Activated naive CD8-positive, alpha-beta T cell (primary cell): ENCODE measurements at regions not wholly inside any gene's neighbourhood (a gene's known extent, or its start where the extent isn't known, plus 50 kb on each side); places are given as distances from the start of the nearest gene placed in this dataset.
"Not testable (repeated sequence)": the region's sequence is repeated elsewhere in the genome, so short reads cannot be mapped to it uniquely, and the experiment has no call there.

Experiments used
- H3K27ac Mint-ChIP-seq: one replicate; pipeline ENCODE4 v1.8.0; 2021; ENCODE audit warnings: mixed read lengths
- H3K27me3 Mint-ChIP-seq: one replicate; pipeline ENCODE4 v1.8.0; 2021; ENCODE audit warnings: mixed read lengths
- H3K36me3 Mint-ChIP-seq: one replicate; pipeline ENCODE4 v1.8.0; 2021; ENCODE audit warnings: mixed read lengths
- H3K4me1 Mint-ChIP-seq: one replicate; pipeline ENCODE4 v1.8.0; 2021; ENCODE audit warnings: low read depth, mixed read lengths
- H3K4me3 Mint-ChIP-seq: one replicate; pipeline ENCODE4 v1.8.0; 2021; ENCODE audit warnings: mild to moderate bottlenecking, mixed read lengths
- H3K9me3 Mint-ChIP-seq: one replicate; pipeline ENCODE4 v1.8.0; 2021; ENCODE audit warnings: low read depth, mixed read lengths

DNA sequence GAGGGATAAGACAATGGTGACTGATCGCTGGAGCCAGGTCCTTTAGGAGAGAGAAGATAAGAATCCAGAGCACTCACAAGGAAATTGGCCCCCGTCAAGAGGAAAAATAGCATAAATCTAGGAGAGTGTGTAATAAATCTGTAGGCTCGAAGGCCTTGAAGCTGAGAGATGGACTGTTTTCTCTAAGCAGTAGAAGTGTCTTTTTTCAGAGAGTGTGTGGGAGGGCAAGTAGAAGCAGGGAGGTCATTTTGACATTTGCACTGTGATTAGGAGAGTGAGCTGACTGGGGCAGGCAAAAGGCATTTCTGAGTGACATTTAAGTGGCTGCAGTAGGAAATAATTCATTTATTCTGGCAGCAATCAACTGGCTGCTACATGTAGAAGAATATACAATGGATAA is 78.0 kb upstream of the DDHD1 start:
- Mint-ChIP-seq H3K27me3 (no peaks in the 10 kb centered on the region), H3K9me3 (peaks cover 7% of the 10 kb centered on the region), H3K4me3 (no peak overlapping the region), H3K4me1 (no peaks in the 10 kb centered on the region), H3K36me3 (peaks cover 9% of the 10 kb centered on the region), H3K27ac (no peak overlapping the region)

DNA sequence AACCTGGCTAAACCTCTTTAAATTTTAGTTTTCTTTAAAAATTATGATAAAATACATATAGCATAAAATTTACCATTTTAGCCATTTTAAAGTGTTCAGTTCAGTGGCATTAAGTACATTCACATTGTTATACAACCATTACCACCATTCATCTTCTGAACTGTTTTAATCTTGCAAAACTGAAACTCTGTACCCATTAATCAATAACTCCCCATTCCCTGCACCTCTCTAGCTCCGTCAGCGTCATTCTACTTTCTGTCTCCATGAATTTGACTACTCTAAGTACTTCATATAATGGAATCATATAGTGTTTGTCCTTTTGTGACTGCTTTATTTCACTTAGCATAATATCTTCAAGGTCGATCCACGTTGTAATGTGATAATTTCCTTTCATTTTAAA is 75.8 kb upstream of the DDHD1 start:
- Mint-ChIP-seq H3K4me1 (no peaks in the 10 kb centered on the region), H3K36me3 (peaks cover 27% of the 10 kb centered on the region), H3K4me3 (no peak overlapping the region), H3K9me3 (peaks cover 26% of the 10 kb centered on the region), H3K27ac (no peak overlapping the region), H3K27me3 (no peaks in the 10 kb centered on the region)

DNA sequence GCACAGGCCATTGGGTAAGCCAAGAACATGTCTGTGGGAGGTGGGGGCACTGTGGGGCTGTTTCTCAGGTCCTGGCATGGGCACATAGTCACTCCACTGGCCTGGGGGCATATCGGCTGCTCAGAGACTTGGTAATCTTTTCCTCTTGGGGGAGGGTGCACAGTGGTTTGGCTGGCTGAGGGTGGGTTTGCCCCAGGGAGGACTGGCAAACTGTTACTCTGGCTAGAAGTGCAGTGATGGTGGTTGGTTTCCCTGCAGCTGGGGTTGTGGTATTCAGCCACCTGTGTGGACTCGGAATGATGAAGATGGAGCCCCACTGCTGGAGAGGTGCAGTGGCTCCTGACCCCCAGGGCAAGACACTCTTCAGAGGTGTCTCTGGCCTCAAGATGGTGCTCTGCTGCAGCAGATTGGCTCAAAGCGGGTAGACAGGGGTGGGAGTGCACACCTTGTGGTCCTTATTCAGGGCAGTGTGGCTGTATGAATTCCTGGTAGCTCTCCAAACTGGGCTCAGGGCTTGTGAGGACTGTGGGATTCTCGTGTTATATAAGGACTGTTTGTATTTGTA is 74.1 kb upstream of the DDHD1 start:
- Mint-ChIP-seq H3K27ac (no peak overlapping the region), H3K4me3 (no peak overlapping the region), H3K27me3 (no peaks in the 10 kb centered on the region), H3K36me3 (peaks cover 22% of the 10 kb centered on the region), H3K9me3 (peaks cover 20% of the 10 kb centered on the region), H3K4me1 (peaks cover under 1% of the 10 kb centered on the region)

DNA sequence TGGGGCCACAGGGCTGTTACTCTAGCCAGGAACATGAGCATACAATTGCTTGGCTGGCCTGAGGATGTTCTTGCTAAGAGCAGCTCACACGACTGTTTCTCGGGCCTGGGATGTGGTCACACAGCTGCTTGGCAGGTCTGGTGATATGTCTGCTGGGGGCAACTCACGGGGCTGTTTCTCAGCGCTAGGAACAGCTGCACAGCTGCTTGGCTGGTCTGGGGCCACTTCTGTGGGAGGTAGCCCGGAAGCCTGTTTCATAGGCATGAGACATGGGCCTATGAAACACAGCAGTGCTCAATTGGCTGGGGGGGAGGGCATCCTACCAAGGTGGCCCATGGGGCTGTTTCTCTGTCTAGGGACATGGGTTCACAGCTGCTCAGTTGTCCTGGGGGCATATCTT is 73.4 kb upstream of the DDHD1 start:
- Mint-ChIP-seq H3K27me3 (no peaks in the 10 kb centered on the region), H3K4me1 (peaks cover 7% of the 10 kb centered on the region), H3K27ac (no peak overlapping the region), H3K36me3 (peaks cover 21% of the 10 kb centered on the region), H3K9me3 (peaks cover 20% of the 10 kb centered on the region), H3K4me3 (no peak overlapping the region)

DNA sequence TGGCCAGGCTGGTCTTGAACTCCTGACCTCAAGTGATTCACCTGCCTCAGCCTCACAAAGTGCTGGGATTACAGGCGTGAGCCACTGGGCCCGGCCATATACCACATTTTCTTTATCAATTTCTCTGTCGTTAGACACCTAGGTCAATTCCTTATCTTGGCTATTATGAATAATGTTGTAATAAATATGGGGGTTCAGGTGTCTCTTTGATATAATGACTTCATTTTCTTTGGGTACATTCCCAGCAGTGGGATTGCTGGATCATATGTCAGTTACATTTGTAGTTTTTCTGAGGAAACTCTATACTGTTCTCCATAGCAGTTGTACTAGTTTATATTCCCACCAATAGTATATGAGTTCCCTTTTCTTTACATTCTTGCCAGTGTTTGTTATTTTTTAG is 67.8 kb upstream of the DDHD1 start:
- peaks cover 16% of the 10 kb centered on the region for H3K9me3 Mint-ChIP-seq
- peaks cover 15% of the 10 kb centered on the region for H3K4me1 Mint-ChIP-seq
- no peaks in the 10 kb centered on the region for H3K27me3 Mint-ChIP-seq
- peaks cover 16% of the 10 kb centered on the region for H3K36me3 Mint-ChIP-seq
- no peak overlapping the region for H3K4me3 Mint-ChIP-seq
- H3K27ac Mint-ChIP-seq: no peak overlapping the region

DNA sequence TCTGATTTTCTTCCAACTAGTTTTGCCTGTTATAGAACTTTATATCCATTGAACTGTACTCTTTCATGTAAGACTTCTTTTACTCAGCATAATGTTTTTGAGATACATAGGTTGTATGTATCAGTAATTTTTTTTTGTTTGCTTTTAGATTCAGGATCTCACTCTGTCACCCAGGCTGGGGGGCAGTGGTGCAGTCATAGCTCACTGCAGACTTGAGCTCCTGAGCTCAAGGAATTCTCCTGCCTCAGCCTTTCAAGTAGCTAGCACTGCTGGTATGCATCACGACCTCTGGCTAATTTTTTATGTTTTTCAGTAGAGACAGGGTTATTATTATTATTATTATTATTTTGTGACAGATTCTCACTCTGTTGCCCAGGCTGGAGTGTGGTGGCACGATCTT is 65.0 kb upstream of the DDHD1 start:
- no peaks in the 10 kb centered on the region for H3K36me3 Mint-ChIP-seq
- peak overlapping the region; percentile 81 for H3K4me3 Mint-ChIP-seq
- no peaks in the 10 kb centered on the region for H3K9me3 Mint-ChIP-seq
- H3K27ac Mint-ChIP-seq: peak overlapping the region; percentile 54
- H3K27me3 Mint-ChIP-seq: no peaks in the 10 kb centered on the region
- peaks cover 15% of the 10 kb centered on the region for H3K4me1 Mint-ChIP-seq

DNA sequence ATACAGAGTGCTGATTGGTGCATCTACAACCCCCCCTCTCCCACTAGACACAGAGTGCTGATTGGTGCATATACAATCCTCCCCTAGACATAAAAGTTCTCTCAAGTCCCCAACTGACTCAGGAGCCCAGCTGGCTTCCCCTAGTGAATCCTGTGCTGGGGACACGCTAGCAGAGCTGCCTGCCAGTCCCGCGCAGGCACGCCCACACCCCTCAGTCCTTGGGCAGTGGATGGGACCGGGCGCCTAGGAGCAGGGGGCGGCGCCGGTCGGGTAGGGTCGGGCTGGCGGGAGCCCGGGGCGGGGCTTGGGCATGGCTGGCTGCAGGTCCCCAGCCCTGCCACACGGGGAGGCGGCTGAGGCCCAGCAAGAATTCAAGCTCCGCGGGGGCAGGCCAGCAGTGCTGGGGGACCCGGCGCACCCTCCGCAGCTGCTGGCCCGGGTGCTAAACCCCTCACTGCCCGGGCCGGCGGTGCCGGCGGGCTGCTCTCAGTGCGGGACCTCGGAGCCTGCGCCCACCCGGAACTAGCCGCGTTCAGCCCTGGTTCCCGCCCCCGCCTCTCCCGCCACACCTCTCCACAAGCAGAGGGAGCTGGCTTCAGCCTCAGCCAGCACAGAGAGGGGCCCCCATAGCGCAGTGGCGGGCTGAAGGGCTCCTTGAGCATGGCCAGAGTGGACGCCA is 64.3 kb upstream of the DDHD1 start:
- no peaks in the 10 kb centered on the region for H3K36me3 Mint-ChIP-seq
- no peaks in the 10 kb centered on the region for H3K27me3 Mint-ChIP-seq
- peaks cover 15% of the 10 kb centered on the region for H3K4me1 Mint-ChIP-seq
- H3K9me3 Mint-ChIP-seq: no peaks in the 10 kb centered on the region
- peak overlapping the region; percentile 88 for H3K4me3 Mint-ChIP-seq
- peak overlapping the region; percentile 64 for H3K27ac Mint-ChIP-seq

DNA sequence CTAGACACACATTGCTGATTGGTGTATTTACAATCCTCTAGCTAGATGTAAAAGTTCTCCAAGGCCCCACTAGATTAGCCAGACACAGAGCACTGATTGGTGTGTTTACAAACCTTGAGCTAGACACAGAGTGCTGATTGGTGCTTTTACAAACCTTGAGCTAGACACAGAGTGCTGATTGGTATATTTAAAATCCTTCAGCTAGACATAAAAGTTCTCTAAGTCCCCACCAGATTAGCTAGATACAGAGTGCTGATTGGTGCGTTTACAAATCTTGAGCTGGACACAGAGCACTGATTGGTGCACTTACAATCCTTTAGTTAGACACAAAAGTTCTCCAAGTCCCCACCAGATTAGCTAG is 63.8 kb upstream of the DDHD1 start:
- not testable (repeated sequence) for H3K9me3 Mint-ChIP-seq, H3K27me3 Mint-ChIP-seq, H3K36me3 Mint-ChIP-seq
- peak overlapping the region; percentile 88 for H3K4me3 Mint-ChIP-seq
- peak overlapping the region; percentile 64 for H3K27ac Mint-ChIP-seq
- peaks cover 11% of the 10 kb centered on the region for H3K4me1 Mint-ChIP-seq

DNA sequence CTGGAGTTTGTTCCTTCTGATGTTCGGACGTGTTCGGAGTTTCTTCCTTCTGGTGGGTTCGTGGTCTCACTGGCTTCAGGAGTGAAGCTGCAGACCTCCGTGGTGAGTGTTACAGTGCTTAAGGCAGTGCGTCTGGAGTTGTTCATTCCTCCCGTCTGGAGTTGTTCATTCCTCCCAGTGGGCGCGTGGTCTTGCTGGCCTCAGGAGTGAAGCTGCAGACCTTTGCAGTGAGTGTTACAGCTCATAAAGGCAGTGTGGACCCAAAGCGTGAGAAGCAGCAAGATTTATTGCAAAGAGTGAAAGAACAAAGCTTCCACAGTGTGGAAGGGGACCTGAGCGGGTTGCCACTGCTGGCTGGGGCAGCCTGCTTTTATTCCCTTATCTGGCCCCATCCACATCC is 63.4 kb upstream of the DDHD1 start:
- not testable (repeated sequence) for H3K9me3 Mint-ChIP-seq, H3K36me3 Mint-ChIP-seq, H3K27me3 Mint-ChIP-seq, H3K4me3 Mint-ChIP-seq, H3K27ac Mint-ChIP-seq, H3K4me1 Mint-ChIP-seq

DNA sequence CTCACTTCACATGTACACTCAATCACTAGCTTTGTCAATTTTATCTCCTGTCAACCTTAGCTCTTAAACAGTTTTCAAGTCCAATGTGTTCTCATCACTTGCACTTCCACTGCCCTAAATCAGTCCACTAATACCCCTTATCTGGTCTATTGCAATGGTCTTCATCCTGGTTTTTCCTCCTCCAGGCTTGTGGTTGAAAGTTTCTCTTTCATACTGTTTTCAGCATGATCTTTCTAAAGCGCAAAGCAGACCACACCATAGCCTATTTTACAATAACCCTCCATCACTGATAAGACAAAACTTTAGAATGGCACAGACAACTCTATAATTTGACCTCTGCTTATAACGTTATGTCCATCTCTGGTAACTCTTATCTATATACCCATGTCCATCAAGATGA is 62.0 kb upstream of the DDHD1 start:
- H3K27ac Mint-ChIP-seq: no peak overlapping the region

DNA sequence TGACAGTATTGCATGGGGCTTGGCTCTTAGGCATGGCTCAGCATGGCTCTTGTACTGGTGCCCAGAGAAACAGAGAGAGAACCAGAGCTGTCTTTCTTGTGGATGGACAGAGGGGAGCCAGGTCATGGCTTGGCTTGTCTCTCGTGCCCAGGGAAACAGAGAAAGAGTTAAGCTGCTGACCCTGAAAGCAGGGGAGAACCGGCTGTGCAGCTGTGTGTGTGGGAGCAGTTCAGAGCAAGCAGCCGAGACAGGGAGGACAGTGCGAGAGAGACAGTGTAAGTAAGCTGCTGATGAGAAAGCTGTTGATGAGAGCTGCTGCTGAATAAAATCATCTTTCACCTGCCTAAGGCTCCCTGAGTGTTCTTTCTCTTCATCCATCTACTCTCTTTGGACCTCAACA is 61.3 kb upstream of the DDHD1 start:
- Mint-ChIP-seq H3K4me3 (no peak overlapping the region), H3K4me1 (peaks cover 9% of the 10 kb centered on the region), H3K27me3 (no peaks in the 10 kb centered on the region), H3K36me3 (no peaks in the 10 kb centered on the region), H3K9me3 (no peaks in the 10 kb centered on the region), H3K27ac (no peak overlapping the region)

More for the DNA sequence above, 62.0 kb upstream of the DDHD1 start:
- no peak overlapping the region for H3K4me3 Mint-ChIP-seq
- H3K36me3 Mint-ChIP-seq: no peaks in the 10 kb centered on the region
- H3K27me3 Mint-ChIP-seq: no peaks in the 10 kb centered on the region
- no peaks in the 10 kb centered on the region for H3K9me3 Mint-ChIP-seq
- peaks cover 9% of the 10 kb centered on the region for H3K4me1 Mint-ChIP-seq

DNA sequence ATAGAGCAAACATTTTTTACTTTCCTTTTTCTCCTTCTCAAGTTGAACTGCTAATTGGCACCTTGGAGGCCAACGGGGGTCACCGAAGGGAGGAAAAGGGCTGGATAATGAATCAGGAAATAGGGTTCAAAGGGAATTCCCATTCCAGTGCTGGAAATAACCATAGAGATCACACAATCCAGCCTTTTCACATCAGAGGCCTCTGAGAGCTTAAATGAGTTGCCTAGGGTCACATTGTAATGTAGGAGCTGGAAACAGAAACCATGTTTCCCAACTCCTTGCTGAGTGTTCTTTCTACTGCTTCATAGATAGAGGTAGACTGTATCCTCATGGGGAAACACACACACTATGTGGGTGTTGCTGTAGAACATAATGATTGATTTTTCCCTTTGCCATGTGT is 60.6 kb upstream of the DDHD1 start:
- no peaks in the 10 kb centered on the region for H3K36me3 Mint-ChIP-seq
- no peaks in the 10 kb centered on the region for H3K9me3 Mint-ChIP-seq
- H3K4me1 Mint-ChIP-seq: peaks cover 7% of the 10 kb centered on the region
- no peak overlapping the region for H3K27ac Mint-ChIP-seq
- no peak overlapping the region for H3K4me3 Mint-ChIP-seq
- no peaks in the 10 kb centered on the region for H3K27me3 Mint-ChIP-seq

DNA sequence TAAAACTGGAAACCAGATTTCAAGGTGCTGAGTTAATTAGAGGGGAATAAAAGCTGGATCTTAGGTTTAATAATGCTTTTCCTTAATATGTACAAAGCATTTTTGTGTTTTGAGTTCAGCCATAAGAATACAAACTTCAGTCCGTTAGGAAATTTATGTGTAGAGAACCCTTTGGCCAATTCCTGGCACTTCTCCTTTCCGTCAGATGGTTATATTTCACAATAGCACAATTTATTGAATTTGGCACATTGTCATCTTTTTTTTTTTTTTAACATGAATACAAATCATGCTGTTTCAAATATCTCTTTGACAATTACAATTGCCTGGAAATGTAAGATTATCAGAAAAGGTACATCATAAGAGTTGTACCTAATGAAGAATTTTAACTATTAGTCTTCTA is 56.2 kb upstream of the DDHD1 start:
- no peak overlapping the region for H3K27ac Mint-ChIP-seq
- H3K9me3 Mint-ChIP-seq: no peaks in the 10 kb centered on the region
- H3K36me3 Mint-ChIP-seq: peaks cover 2% of the 10 kb centered on the region
- H3K27me3 Mint-ChIP-seq: no peaks in the 10 kb centered on the region
- H3K4me1 Mint-ChIP-seq: no peaks in the 10 kb centered on the region
- no peak overlapping the region for H3K4me3 Mint-ChIP-seq
